GM23338 (cell line): ENCODE measurements at regions not wholly inside any gene's neighbourhood (a gene's known extent, or its start where the extent isn't known, plus 50 kb on each side); places are given as distances from the start of the nearest gene placed in this dataset.

Source experiments
- ATAC-seq: fragments of 200-7000 bp; cut with Tn5 transposase; 3 replicates; pipeline ENCODE4 v1.9.1; 2020
- DNase-seq: peaks from one replicate; pipeline ENCODE4 v3.0.0-alpha.2; 2015; ENCODE audit warnings: low spot score
- H2AFZ ChIP-seq: fragments of 200-600 bp; sonication (generic); 2 replicates; pipeline ENCODE4 v1.8.0; 2016; ENCODE audit warnings: antibody characterized with exemption, mild to moderate bottlenecking, moderate library complexity
- H3F3A ChIP-seq: fragments of 200-600 bp; sonication (generic); replicated peaks from 2 replicates; pipeline ENCODE4 v1.8.0; 2017; ENCODE audit warnings: antibody characterized with exemption, mixed run types, low read depth
- H3K27ac ChIP-seq: fragments of 200-600 bp; sonication (generic); 2 replicates; pipeline ENCODE4 v1.6.1; 2016; ENCODE audit warnings: low read depth
- H3K27me3 ChIP-seq: fragments of 200-600 bp; sonication (generic); 2 replicates; pipeline ENCODE4 v1.8.0; 2016; ENCODE audit warnings: mild to moderate bottlenecking, mixed run types, moderate library complexity; ENCODE audit not compliant: insufficient read depth
- H3K36me3 ChIP-seq: fragments of 200-600 bp; sonication (generic); 2 replicates; pipeline ENCODE4 v1.8.0; 2016; ENCODE audit warnings: mild to moderate bottlenecking; ENCODE audit not compliant: insufficient read depth
- H3K4me1 ChIP-seq: fragments of 200-600 bp; sonication (generic); 2 replicates; pipeline ENCODE4 v1.8.0; 2016; ENCODE audit warnings: mild to moderate bottlenecking, moderate library complexity; ENCODE audit not compliant: insufficient read depth
- H3K4me2 ChIP-seq: fragments of 200-600 bp; sonication (generic); 2 replicates; pipeline ENCODE4 v1.7.1; 2017; ENCODE audit warnings: mixed run types
- H3K4me3 ChIP-seq: fragments of 200-600 bp; sonication (generic); 2 replicates; pipeline ENCODE4 v1.6.1; 2016; ENCODE audit warnings: mixed run types
- H3K79me2 ChIP-seq: fragments of 200-600 bp; sonication (generic); replicated peaks from 2 replicates; pipeline ENCODE4 v1.8.0; 2017; ENCODE audit warnings: mild to moderate bottlenecking; ENCODE audit not compliant: insufficient read depth
- H3K9me2 ChIP-seq: fragments of 200-600 bp; sonication (generic); 2 replicates; pipeline ENCODE4 v1.8.0; 2017; ENCODE audit not compliant: insufficient read depth
- H4K20me1 ChIP-seq: fragments of 200-600 bp; sonication (generic); replicated peaks from 2 replicates; pipeline ENCODE4 v1.8.0; 2017; ENCODE audit warnings: mild to moderate bottlenecking; ENCODE audit not compliant: insufficient read depth
- H3K27ac Mint-ChIP-seq: 2 replicates; pipeline ENCODE4 v1.8.0; 2020; ENCODE audit warnings: inconsistent platforms, mild to moderate bottlenecking, moderate library complexity, mixed read lengths
- H3K27me3 Mint-ChIP-seq: 3 replicates; pipeline ENCODE4 v1.8.0; 2022; ENCODE audit warnings: low read depth, mild to moderate bottlenecking, moderate library complexity, mixed read lengths, inconsistent platforms; ENCODE audit not compliant: insufficient read depth, poor library complexity
- H3K36me3 Mint-ChIP-seq: 3 replicates; pipeline ENCODE4 v1.8.0; 2021; ENCODE audit warnings: low read depth, mild to moderate bottlenecking, inconsistent platforms, moderate library complexity, mixed read lengths
- H3K4me1 Mint-ChIP-seq: 3 replicates; pipeline ENCODE4 v1.8.0; 2020; ENCODE audit warnings: mild to moderate bottlenecking, inconsistent platforms, mixed read lengths
- H3K4me3 Mint-ChIP-seq: 3 replicates; pipeline ENCODE4 v1.8.0; 2021; ENCODE audit warnings: moderate library complexity, mild to moderate bottlenecking, inconsistent platforms, mixed read lengths
- H3K9me3 Mint-ChIP-seq: 3 replicates; pipeline ENCODE4 v1.8.0; 2020; ENCODE audit warnings: moderate library complexity, mild to moderate bottlenecking, inconsistent platforms, mixed read lengths
- CREB1 ChIP-seq: fragments of 250-450 bp; sonication (Bioruptor Pico); IDR thresholded peaks from 2 replicates; pipeline ENCODE4 v1.5.0; 2020; ENCODE audit warnings: low read depth, mild to moderate bottlenecking, moderate library complexity
- CTCF ChIP-seq, 2 experiments: fragments of 200-600 bp in 1 of 2; sonication (generic) in 1 of 2; conservative IDR thresholded peaks; 2 replicates each; pipeline versions ENCODE4 v1.5.1 to v1.6.1; 2016 to 2017; ENCODE audit warnings: antibody characterized with exemption in 2 of 2, low read depth in 2 of 2, mild to moderate bottlenecking in 2 of 2, moderate library complexity in 1 of 2
- ETS1 ChIP-seq: IDR thresholded peaks from 2 replicates; pipeline ENCODE4 v1.6.1; 2016; ENCODE audit warnings: antibody characterized with exemption
- EZH2 ChIP-seq: fragments of 200-600 bp; sonication (generic); IDR thresholded peaks from one replicate; pipeline ENCODE4 v1.8.0; 2017; ENCODE audit warnings: antibody characterized with exemption, mild to moderate bottlenecking, low read depth; ENCODE audit not compliant: unreplicated experiment
- EZH2phosphoT487 ChIP-seq: fragments of 200-600 bp; sonication (generic); IDR thresholded peaks from one replicate; pipeline ENCODE4 v1.8.1; 2018; ENCODE audit warnings: antibody characterized with exemption; ENCODE audit not compliant: unreplicated experiment
- JUNB ChIP-seq: IDR thresholded peaks from one replicate; pipeline ENCODE4 v1.6.1; 2016; ENCODE audit warnings: antibody characterized with exemption; ENCODE audit not compliant: unreplicated experiment
- NANOG ChIP-seq: IDR thresholded peaks from 2 replicates; pipeline ENCODE4 v1.6.1; 2016; ENCODE audit warnings: antibody characterized with exemption, borderline replicate concordance
- POLR2AphosphoS5 ChIP-seq: IDR thresholded peaks from 2 replicates; pipeline ENCODE4 v1.6.1; 2016; ENCODE audit warnings: antibody characterized with exemption, low read depth
- REST ChIP-seq: IDR thresholded peaks from one replicate; pipeline ENCODE4 v1.6.1; 2018; ENCODE audit warnings: antibody characterized with exemption; ENCODE audit not compliant: unreplicated experiment
- STAT1 ChIP-seq: IDR thresholded peaks from one replicate; pipeline ENCODE4 v1.6.1; 2016; ENCODE audit warnings: antibody characterized with exemption; ENCODE audit not compliant: unreplicated experiment
- ZNF114 ChIP-seq: fragments of 250-450 bp; sonication (Bioruptor Pico); IDR thresholded peaks from 2 replicates; pipeline ENCODE4 v1.5.0; 2020; ENCODE audit warnings: mild to moderate bottlenecking, moderate library complexity
- ZNF331 ChIP-seq: fragments of 250-450 bp; sonication (Bioruptor Pico); IDR thresholded peaks from 2 replicates; pipeline ENCODE4 v1.5.0; 2020; ENCODE audit warnings: low read depth, mild to moderate bottlenecking, moderate library complexity
- ZNF462 ChIP-seq: fragments of 250-450 bp; sonication (Bioruptor Pico); IDR thresholded peaks from 2 replicates; pipeline ENCODE4 v1.5.0; 2020; ENCODE audit warnings: mild to moderate bottlenecking, moderate library complexity

- Mint-ChIP-seq H3K27me3 (peaks cover 1% of the 10 kb centered on the region), H3K27ac (no peak overlapping the region), H3K4me1 (no peaks in the 10 kb centered on the region; the same call in 1 of the 3 replicates), H3K4me3 (no peak overlapping the region), H3K9me3 (no peaks in the 10 kb centered on the region), H3K36me3 (no peaks in the 10 kb centered on the region)
- ATAC-seq, result no peak
- Histone ChIP-seq H3K27me3 (no peaks in the 10 kb centered on the region), H2AFZ (no peak overlapping the region), H3F3A (no peaks in the 10 kb centered on the region), H3K27ac (no peak overlapping the region), H3K79me2 (no peaks in the 10 kb centered on the region), H3K9me2 (peaks cover 12% of the 10 kb centered on the region; the same call in 1 of the 2 replicates), H3K4me2 (no peak overlapping the region), H4K20me1 (no peaks in the 10 kb centered on the region), H3K36me3 (no peaks in the 10 kb centered on the region), H3K4me3 (no peak overlapping the region), H3K4me1 (no peaks in the 10 kb centered on the region)
- TF ChIP-seq NANOG (no peak), REST (no peak), ZNF114 (CRISPR knock-in tag) (no peak), ZNF462 (CRISPR knock-in tag) (no peak), EZH2 (no peak), JUNB (no peak), POLR2AphosphoS5 (no peak), EZH2phosphoT487 (no peak), CREB1 (no peak), STAT1 (no peak), ETS1 (no peak), ZNF331 (CRISPR knock-in tag) (no peak), CTCF (conservative IDR thresholded peaks at IDR 0.05; ENCODE audit: low read depth in 2 of 2) (no peak)
- DNase-seq, result no peak
These were observed 148.2 kb downstream of the TLE3 start for GRCh38 chr15:69949485-69949884.
